DND-41 (cell line): ENCODE measurements at regions not wholly inside any gene's neighbourhood (a gene's known extent, or its start where the extent isn't known, plus 50 kb on each side); places are given as distances from the start of the nearest gene placed in this dataset.

Experiments used
- ATAC-seq: fragments of 200-7000 bp; cut with Tn5 transposase; 3 replicates; pipeline ENCODE4 v1.9.1; 2021; ENCODE audit warnings: low read depth; ENCODE audit not compliant: insufficient read depth
- DNase-seq: peaks from one replicate; pipeline ENCODE4 v3.0.0-alpha.2; 2020
- H2AFZ ChIP-seq: 2 replicates; pipeline ENCODE4 v1.6.0; 2012; ENCODE audit warnings: low read depth, low read length
- H3K27ac ChIP-seq: 2 replicates; pipeline ENCODE4 v1.5.1; 2012; ENCODE audit warnings: low read length, inconsistent platforms
- H3K27me3 ChIP-seq: fragments of 200-600 bp; sonication (generic); 2 replicates; pipeline ENCODE4 v1.6.0; 2012; ENCODE audit warnings: low read length, mild to moderate bottlenecking, inconsistent platforms; ENCODE audit not compliant: insufficient read depth, poor library complexity
- H3K36me3 ChIP-seq: 2 replicates; pipeline ENCODE4 v1.5.1; 2012; ENCODE audit warnings: low read length, inconsistent platforms; ENCODE audit not compliant: insufficient read depth
- H3K4me1 ChIP-seq: 2 replicates; pipeline ENCODE4 v1.5.1; 2012; ENCODE audit warnings: mild to moderate bottlenecking, low read length; ENCODE audit not compliant: insufficient read depth
- H3K4me2 ChIP-seq: 2 replicates; pipeline ENCODE4 v1.6.0; 2012; ENCODE audit warnings: mild to moderate bottlenecking, moderate library complexity, low read length, inconsistent platforms; ENCODE audit not compliant: insufficient read depth
- H3K4me3 ChIP-seq, 2 experiments: fragments of 200-600 bp in 1 of 2; shearing (Covaris generic) in 1 of 2; 2 replicates each; pipeline ENCODE4 v1.5.1; 2012 to 2016; ENCODE audit warnings: inconsistent platforms in 2 of 2, low read length in 2 of 2, mild to moderate bottlenecking in 2 of 2, low read depth in 1 of 2, moderate library complexity in 1 of 2
- H3K79me2 ChIP-seq: 2 replicates; pipeline ENCODE4 v1.6.0; 2012; ENCODE audit warnings: low read length, inconsistent platforms; ENCODE audit not compliant: insufficient read depth
- H3K9ac ChIP-seq: 2 replicates; pipeline ENCODE4 v1.6.0; 2012; ENCODE audit warnings: low read depth, mild to moderate bottlenecking, inconsistent platforms, low read length, moderate library complexity
- H3K9me3 ChIP-seq: 2 replicates; pipeline ENCODE4 v1.5.1; 2012; ENCODE audit warnings: low read length, moderate library complexity, mild to moderate bottlenecking, inconsistent platforms; ENCODE audit not compliant: insufficient read depth, severe bottlenecking
- H4K20me1 ChIP-seq: 2 replicates; pipeline ENCODE4 v1.6.0; 2012; ENCODE audit warnings: low read length; ENCODE audit not compliant: insufficient read depth
- EZH2 ChIP-seq: IDR thresholded peaks from 3 replicates; pipeline ENCODE4 v1.6.1; 2012; ENCODE audit warnings: borderline replicate concordance, low read depth, mild to moderate bottlenecking, moderate library complexity, low read length, inconsistent platforms; ENCODE audit not compliant: severe bottlenecking
- TF ChIP-seq, protein P1 (sequence below): IDR thresholded peaks from 2 replicates; pipeline ENCODE4 v1.5.1; 2012; ENCODE audit warnings: borderline replicate concordance, low read length, moderate library complexity, mild to moderate bottlenecking; ENCODE audit not compliant: poor library complexity, severe bottlenecking; ENCODE audit errors: extremely low read depth

GRCh38 chr12:19780460-19780859 is 341.2 kb downstream of the AEBP2 start:
- H3K4me1 ChIP-seq: no peaks in the 10 kb centered on the region
- H4K20me1 ChIP-seq: no peaks in the 10 kb centered on the region
- no peak overlapping the region for H3K4me3 ChIP-seq
- no peak overlapping the region for H3K27ac ChIP-seq
- no peak overlapping the region for H3K9ac ChIP-seq
- H3K9me3 ChIP-seq: no peaks in the 10 kb centered on the region
- DNase-seq: no peak
- no peaks in the 10 kb centered on the region for H3K79me2 ChIP-seq
- ATAC-seq: no peak
- no peak overlapping the region for H3K4me2 ChIP-seq
- peaks cover 3% of the 10 kb centered on the region for H3K27me3 ChIP-seq
- H3K36me3 ChIP-seq: no peaks in the 10 kb centered on the region
- no peak overlapping the region for H2AFZ ChIP-seq
- TF ChIP-seq, protein P1, sequence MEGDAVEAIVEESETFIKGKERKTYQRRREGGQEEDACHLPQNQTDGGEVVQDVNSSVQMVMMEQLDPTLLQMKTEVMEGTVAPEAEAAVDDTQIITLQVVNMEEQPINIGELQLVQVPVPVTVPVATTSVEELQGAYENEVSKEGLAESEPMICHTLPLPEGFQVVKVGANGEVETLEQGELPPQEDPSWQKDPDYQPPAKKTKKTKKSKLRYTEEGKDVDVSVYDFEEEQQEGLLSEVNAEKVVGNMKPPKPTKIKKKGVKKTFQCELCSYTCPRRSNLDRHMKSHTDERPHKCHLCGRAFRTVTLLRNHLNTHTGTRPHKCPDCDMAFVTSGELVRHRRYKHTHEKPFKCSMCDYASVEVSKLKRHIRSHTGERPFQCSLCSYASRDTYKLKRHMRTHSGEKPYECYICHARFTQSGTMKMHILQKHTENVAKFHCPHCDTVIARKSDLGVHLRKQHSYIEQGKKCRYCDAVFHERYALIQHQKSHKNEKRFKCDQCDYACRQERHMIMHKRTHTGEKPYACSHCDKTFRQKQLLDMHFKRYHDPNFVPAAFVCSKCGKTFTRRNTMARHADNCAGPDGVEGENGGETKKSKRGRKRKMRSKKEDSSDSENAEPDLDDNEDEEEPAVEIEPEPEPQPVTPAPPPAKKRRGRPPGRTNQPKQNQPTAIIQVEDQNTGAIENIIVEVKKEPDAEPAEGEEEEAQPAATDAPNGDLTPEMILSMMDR: no peak
- no peak for TF ChIP-seq EZH2

GRCh38 chr12:19783547-19784444 is 344.5 kb downstream of the AEBP2 start:
- no peak for ATAC-seq
- peaks cover 3% of the 10 kb centered on the region for H3K27me3 ChIP-seq
- H3K36me3 ChIP-seq: no peaks in the 10 kb centered on the region
- H3K4me2 ChIP-seq: no peak overlapping the region
- H4K20me1 ChIP-seq: no peaks in the 10 kb centered on the region
- H3K27ac ChIP-seq: no peak overlapping the region
- TF ChIP-seq, protein P1: no peak
- TF ChIP-seq EZH2: no peak
- no peak overlapping the region for H3K9ac ChIP-seq
- H3K4me1 ChIP-seq: no peaks in the 10 kb centered on the region
- no peak for DNase-seq
- H3K4me3 ChIP-seq: no peak overlapping the region
- H2AFZ ChIP-seq: no peak overlapping the region
- H3K9me3 ChIP-seq: no peaks in the 10 kb centered on the region
- no peaks in the 10 kb centered on the region for H3K79me2 ChIP-seq

- H3K4me2 ChIP-seq: no peak overlapping the region
- H3K36me3 ChIP-seq: no peaks in the 10 kb centered on the region
- no peaks in the 10 kb centered on the region for H3K27me3 ChIP-seq
- peaks cover 6% of the 10 kb centered on the region for H3K4me1 ChIP-seq
- H3K79me2 ChIP-seq: no peaks in the 10 kb centered on the region
- no peaks in the 10 kb centered on the region for H4K20me1 ChIP-seq
- no peak for DNase-seq
- TF ChIP-seq, protein P1: no peak
- no peak overlapping the region for H3K4me3 ChIP-seq
- H3K9ac ChIP-seq: no peak overlapping the region
- H3K9me3 ChIP-seq: no peaks in the 10 kb centered on the region
- H3K27ac ChIP-seq: no peak overlapping the region
- H2AFZ ChIP-seq: no peak overlapping the region
- peak; percentile 85 for ATAC-seq
Measured at GRCh38 chr12:19792028-19792427, 352.7 kb downstream of the AEBP2 start.
